GM18858 (cell line): ENCODE measurements at regions not wholly inside any gene's neighbourhood (a gene's known extent, or its start where the extent isn't known, plus 50 kb on each side); places are given as distances from the start of the nearest gene placed in this dataset.
"Not testable (repeated sequence)": the region's sequence is repeated elsewhere in the genome, so short reads cannot be mapped to it uniquely, and the experiment has no call there.

Source experiments
- ATAC-seq: cut with Tn5 transposase; IDR thresholded peaks from one replicate; pipeline ENCODE4 v1.9.1; 2021; ENCODE audit not compliant: unreplicated experiment

- no peak for ATAC-seq
Measured at GRCh38 chr3:20572473-20572872, 386.5 kb upstream of the SGO1 start.

GRCh38 chr3:20569310-20569709, 383.3 kb upstream of the SGO1 start:
- ATAC-seq: no peak

- no peak for ATAC-seq
Measured at GRCh38 chr3:20564966-20565365, 379.0 kb upstream of the SGO1 start.

- no peak for ATAC-seq
Measured at GRCh38 chr3:20563985-20564384, 378.0 kb upstream of the SGO1 start.

DNA sequence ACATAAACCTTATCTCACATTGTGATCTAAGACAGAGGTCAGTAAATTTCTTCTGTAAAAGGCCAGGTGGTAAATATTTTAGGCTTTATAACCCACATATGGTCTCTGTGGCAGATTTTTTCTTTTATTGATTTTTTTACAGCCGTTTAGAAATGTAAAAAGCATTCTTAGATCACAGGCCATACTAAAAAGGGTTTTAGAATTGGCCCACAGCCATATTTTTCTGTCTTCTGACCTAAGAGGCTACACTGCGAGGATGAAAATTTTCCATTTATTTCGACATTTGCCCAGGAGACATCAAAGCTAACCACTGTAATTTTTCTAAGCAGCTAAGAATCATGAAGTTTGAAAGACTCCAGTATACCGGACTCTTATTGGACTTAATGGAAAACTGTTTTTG, 377.2 kb upstream of the SGO1 start:
- ATAC-seq: no peak

DNA sequence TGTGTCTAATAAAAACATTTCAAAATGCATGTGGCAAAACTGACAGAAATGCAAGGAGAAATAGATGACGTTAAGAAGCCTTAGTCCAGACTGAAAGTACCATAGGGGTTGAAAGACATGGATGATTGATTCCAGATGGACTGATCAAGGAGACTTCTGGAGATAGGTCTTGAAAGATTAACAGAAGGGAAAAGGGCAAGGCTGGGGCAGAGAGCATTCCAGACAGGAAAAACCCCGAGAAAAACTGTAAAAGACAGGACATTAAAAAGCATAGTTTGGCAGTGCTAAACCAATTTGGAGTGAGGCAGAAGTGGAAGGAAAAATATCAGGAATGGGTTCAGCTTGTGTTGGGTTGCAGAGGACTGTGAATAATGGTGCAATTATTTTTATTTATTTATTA, 375.2 kb upstream of the SGO1 start:
- no peak for ATAC-seq

- not testable (repeated sequence) for ATAC-seq
Measured at GRCh38 chr3:20560446-20560845, 374.4 kb upstream of the SGO1 start.

- no peak for ATAC-seq
Measured at GRCh38 chr3:20558161-20558560, 372.2 kb upstream of the SGO1 start.

GRCh38 chr3:20556661-20557060, 370.7 kb upstream of the SGO1 start:
- no peak for ATAC-seq

- no peak for ATAC-seq
Measured at GRCh38 chr3:20552605-20553275, 366.7 kb upstream of the SGO1 start.

DNA sequence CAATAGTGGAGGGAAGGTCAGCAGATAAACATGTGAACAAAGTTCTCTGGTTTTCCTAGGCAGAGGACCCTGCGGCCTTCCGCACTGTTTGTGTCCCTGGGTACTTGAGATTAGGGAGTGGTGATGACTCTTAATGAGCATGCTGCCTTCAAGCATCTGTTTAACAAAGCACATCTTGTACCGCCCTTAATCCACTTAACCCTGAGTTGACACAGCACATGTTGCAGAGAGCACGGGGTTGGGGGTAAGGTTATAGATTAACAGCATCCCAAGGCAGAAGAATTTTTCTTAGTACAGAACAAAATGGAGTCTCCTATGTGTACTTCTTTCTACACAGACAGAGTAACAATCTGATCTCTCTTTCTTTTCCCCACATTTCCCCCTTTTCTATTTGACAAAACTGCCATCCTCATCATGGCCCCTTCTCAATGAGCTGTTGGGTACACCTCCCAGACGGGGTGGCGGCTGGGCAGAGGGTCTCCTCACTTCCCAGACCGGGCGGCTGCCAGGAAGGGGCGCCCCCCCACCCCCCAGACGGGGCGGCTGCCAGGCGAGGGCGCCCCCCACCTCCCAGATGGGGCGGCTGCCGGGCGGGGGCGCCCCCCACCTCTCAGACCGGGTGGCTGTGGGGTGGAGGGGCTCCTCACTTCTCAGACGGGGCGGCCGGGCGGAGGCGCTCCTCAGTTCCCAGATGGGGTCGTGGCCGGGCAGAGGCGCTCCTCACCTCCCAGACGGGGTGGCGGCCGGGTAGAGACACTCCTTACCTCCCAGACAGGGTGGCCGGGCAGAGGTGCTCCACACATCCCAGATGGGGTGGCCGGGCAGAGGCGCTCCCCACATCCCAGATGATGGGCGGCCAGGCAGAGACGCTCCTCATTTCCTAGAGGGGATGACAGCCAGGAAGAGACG, 361.6 kb upstream of the SGO1 start:
- not testable (repeated sequence) for ATAC-seq

DNA sequence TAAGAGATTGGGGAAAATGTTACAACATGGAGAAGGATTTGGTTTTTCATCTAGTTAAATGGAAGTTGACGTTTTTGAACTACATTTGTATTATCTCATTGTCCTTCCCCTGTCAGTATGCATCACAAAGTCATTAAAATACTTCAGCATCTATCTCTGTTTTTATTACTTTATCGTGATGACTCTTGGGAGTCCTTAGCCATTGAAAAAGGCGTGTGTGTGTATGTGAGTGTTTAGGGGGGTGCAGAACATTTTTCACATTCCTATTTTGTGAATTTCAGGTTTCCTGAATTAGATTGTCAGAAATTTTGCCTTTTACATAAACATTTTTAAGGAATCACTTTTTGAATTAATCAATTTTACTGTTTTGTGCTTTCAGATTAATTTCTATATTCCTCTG, 360.6 kb upstream of the SGO1 start:
- ATAC-seq: no peak

DNA sequence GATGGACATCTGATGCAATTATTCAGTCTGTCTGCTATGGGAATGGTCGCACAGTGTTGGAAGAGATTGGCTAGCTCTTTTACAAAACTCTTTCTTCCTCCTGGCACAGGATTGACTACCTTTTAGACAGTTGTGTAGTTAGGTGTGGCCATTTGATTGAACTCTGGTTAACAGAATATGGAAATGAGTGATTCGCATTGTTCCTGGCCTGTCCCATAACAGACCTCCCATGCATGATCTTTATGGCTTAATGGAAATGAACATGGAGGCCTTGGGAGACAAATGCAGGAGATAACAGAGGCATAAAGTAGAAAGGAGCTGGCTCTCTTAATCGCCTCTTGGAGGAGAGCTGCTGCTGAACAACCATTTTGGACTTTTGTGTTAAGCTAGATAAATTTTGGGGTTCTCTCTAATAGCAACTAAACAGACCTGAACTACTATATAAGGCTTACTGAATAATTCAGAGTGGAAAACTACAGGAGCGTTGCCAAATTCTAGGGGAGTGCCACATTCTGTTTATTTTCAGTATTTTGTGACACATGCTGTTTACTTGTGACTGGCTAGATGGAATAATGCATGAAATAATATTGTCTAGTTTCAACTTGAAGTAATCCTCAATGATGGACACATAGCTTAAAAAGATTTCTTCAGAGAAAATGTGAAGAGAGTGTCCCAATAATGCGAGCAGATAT, 357.7 kb upstream of the SGO1 start:
- ATAC-seq: no peak

DNA sequence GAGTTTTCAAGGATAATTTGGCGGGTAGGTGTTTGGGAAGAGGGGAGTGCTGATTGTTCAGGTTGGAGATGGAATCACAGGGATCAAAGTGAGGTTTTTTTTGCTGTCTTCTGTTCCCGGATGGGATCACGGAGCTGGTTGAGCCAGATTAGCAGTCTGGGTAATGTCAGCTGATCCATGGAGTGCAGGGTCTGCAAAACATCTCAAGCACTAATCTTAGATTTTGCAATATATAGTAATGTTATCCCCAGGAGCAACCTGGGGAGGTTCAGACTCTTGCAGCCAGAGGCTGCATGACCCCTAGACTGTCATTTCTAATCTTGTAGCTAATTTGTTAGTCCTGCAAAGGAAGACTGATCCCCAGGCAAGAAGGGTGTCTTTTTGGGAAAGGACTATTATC, 354.1 kb upstream of the SGO1 start:
- no peak for ATAC-seq

DNA sequence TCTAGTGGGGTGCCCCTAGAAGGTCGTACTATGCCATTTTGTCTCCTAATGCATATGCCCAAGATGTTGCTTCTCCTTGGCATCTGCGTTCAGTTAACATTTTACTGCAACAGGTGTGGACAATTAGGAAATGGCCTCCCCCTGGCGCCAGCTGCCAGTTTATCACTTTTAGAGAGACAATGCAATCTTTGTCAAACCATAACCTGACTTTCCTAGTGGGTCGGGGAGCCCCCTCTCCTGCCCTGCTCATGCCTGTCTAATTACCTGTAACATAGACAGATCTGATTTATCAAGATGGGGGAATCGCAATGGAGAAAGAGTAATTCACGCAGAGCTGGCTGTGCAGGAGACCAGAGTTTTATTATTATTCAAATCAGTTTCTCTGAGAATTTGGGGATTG, 353.7 kb upstream of the SGO1 start:
- ATAC-seq: no peak

- ATAC-seq: no peak
Measured at GRCh38 chr3:20537234-20537633, 351.2 kb upstream of the SGO1 start.

DNA sequence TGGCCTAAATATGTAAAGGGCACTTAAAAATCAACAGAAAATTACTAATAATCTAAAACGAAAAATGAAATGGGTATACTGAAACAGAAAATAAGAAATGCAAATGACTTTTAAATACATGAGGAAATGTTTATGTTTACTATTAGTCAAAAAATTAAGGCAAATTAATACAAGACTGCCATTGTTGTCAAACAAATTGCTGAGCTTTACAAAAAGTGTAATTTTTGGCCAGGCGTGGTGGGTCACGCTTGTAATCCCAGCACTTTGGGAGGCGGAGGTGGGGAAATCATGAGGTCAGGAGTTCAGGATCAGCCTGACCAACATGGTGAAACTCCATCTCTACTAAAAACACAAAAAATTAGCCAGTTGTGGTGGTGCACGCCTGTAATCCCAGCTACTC, 343.9 kb upstream of the SGO1 start:
- no peak for ATAC-seq

GRCh38 chr3:20528180-20528770, 342.3 kb upstream of the SGO1 start:
- no peak for ATAC-seq

- ATAC-seq: no peak
Measured at GRCh38 chr3:20527368-20527767, 341.4 kb upstream of the SGO1 start.

DNA sequence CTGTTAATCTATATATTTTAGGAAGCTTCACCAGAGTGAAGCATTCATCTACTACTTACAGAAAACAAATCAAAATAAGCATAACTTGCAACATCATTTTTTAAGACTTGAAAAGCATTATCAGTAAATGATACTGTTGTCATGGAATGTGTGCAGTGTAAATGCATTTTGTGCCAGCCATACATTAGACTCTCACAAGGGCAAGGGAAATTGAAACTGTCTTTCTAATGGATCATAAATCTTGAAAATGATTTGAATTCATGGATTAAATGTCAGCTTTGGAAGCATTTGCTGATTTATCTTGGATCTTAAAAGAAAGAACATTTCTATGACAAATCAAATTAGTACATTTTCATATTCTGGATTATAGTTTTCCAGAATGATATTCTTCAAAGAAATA, 338.3 kb upstream of the SGO1 start:
- ATAC-seq: no peak

DNA sequence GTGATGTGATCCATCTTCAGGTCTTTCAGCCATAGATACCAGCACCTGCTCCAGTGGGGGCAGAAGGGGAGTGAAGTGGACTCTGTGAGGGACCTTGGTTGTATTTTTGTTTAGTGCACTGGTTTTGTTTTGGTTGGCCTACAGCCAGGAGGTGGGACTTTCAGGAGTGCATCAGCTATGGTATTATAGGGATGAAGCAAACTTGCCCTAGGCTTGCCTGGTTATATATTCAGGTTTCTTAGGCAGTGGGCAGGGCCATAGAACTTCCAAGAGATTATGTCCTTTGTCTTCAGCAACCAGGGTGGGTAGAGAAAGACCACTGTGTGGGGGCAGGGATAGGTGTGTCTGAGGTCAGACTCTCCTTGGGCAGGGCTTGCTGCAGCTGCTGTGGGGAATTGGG, 337.3 kb upstream of the SGO1 start:
- ATAC-seq: no peak
